ENCODE measurements at regions not wholly inside any gene's neighbourhood (a gene's known extent, or its start where the extent isn't known, plus 50 kb on each side); places are given as distances from the start of the nearest gene placed in this dataset.

GRCh38 chr4:164337219-164337944 lies 416.5 kb upstream of the SMIM31 start:
- ChIA-PET CTCF (no interaction called here), POLR2A (no interaction called here)
- Mint-ChIP-seq H3K4me3 (no peak overlapping the region), H3K27ac (no peak overlapping the region), H3K27me3 (ENCODE audit: low read depth) (no peaks in the 10 kb centered on the region; the same call in 1 of the 2 replicates), H3K9me3 (peaks cover 33% of the 10 kb centered on the region), H3K4me1 (no peaks in the 10 kb centered on the region), H3K36me3 (peaks cover 19% of the 10 kb centered on the region)
- peak; percentile 63 for ATAC-seq
- no peak for TF ChIP-seq EMX1 (CRISPR knock-in tag; IDR thresholded peaks at IDR 0.05)
- no peak for TF ChIP-seq NFATC4 (CRISPR knock-in tag; IDR thresholded peaks at IDR 0.05)
- TF ChIP-seq E2F4 (CRISPR knock-in tag; IDR thresholded peaks at IDR 0.05; ENCODE audit: borderline replicate concordance, low read depth): no peak
- no peak for TF ChIP-seq ZNF416 (CRISPR knock-in tag; IDR thresholded peaks at IDR 0.05)
- TF ChIP-seq MAX (CRISPR knock-in tag; IDR thresholded peaks at IDR 0.05): no peak
- TF ChIP-seq ELF4 (CRISPR knock-in tag; IDR thresholded peaks at IDR 0.05; ENCODE audit: low read depth): no peak
- no peak for DNase-seq (ENCODE audit: low spot score)

- no peak overlapping the region for H3K4me3 Mint-ChIP-seq
- POLR2A ChIA-PET: no interaction called here
- H3K36me3 Mint-ChIP-seq: peaks cover 15% of the 10 kb centered on the region
- H3K4me1 Mint-ChIP-seq: no peaks in the 10 kb centered on the region
- CTCF ChIA-PET: no interaction called here
- no peak for TF ChIP-seq CBFB (CRISPR knock-in tag; IDR thresholded peaks at IDR 0.05; ENCODE audit: low read depth)
- TF ChIP-seq ZNF138 (CRISPR knock-in tag; conservative IDR thresholded peaks at IDR 0.05): no peak
- no peak for TF ChIP-seq ZNF317 (CRISPR knock-in tag; IDR thresholded peaks at IDR 0.05; ENCODE audit: borderline replicate concordance, low read depth)
- TF ChIP-seq PREB (CRISPR knock-in tag; IDR thresholded peaks at IDR 0.05; ENCODE audit: borderline replicate concordance): no peak
- TF ChIP-seq JAZF1 (CRISPR knock-in tag; IDR thresholded peaks at IDR 0.05): no peak
- no peak for TF ChIP-seq NR3C1 (CRISPR knock-in tag; conservative IDR thresholded peaks at IDR 0.05; ENCODE audit: low read depth)
- TF ChIP-seq AR (CRISPR knock-in tag; IDR thresholded peaks at IDR 0.05): no peak
- TF ChIP-seq GTF2I (CRISPR knock-in tag; conservative IDR thresholded peaks at IDR 0.05): no peak
- TF ChIP-seq ZNF532 (CRISPR knock-in tag; IDR thresholded peaks at IDR 0.05; ENCODE audit: borderline replicate concordance): no peak
- DNase-seq (ENCODE audit: low spot score) (no peak), ATAC-seq (no peak)
- peaks cover 19% of the 10 kb centered on the region for H3K9me3 Mint-ChIP-seq
- no peak overlapping the region for H3K27ac Mint-ChIP-seq
- H3K27me3 Mint-ChIP-seq (ENCODE audit: low read depth): no peaks in the 10 kb centered on the region
These were observed 410.4 kb upstream of the SMIM31 start for GRCh38 chr4:164343472-164343976.

Data from WTC11 (cell line).